K562 (cell line): ENCODE measurements at regions not wholly inside any gene's neighbourhood (a gene's known extent, or its start where the extent isn't known, plus 50 kb on each side); places are given as distances from the start of the nearest gene placed in this dataset.

Experiments
- ATAC-seq: fragments of 200-7000 bp; cut with Tn5 transposase; 3 replicates; pipeline ENCODE4 v1.9.1; 2020; ENCODE audit warnings: moderate library complexity
- BruUV-seq: library from RNA; stranded (reverse); fragments of 400-500 nt; replicated peaks from 2 replicates; lab custom pipeline; 2021; lab: Mats Ljungman, UMichigan
- CTCF ChIA-PET: fragments of 300-600 bp; formaldehyde crosslinking; extraction: SDS; loops from one replicate; lab custom pipeline; 2021; ENCODE audit warnings: low intra/inter-chr PET ratio; lab: Yijun Ruan, JAX
- POLR2A ChIA-PET: fragments of 300-600, 350-650 bp; sonication (Branson Sonifier 250); formaldehyde crosslinking; extraction: SDS; loops from one replicate; lab custom pipeline; 2021; ENCODE audit warnings: antibody characterized with exemption, inconsistent platforms; lab: Yijun Ruan, JAX
- DNase-seq, 4 experiments: peaks; one replicate each; pipeline versions ENCODE4 v3.0.0 to v3.0.0-alpha.2; 2011 to 2018; ENCODE audit warnings: low spot score in 3 of 4, mixed read lengths in 3 of 4; ENCODE audit errors: extremely low read depth in 1 of 4
- FAIRE-seq: peaks from 2 replicates; lab custom pipeline; 2011; peaks lifted over from hg19 to GRCh38; lab: Jason Lieb, UNC
- H2AFZ ChIP-seq: 2 replicates; pipeline ENCODE4 v1.6.0; 2011; ENCODE audit warnings: low read depth, low read length, control low read depth, inconsistent platforms
- H3K27ac ChIP-seq: fragments of 200-600 bp; 3 replicates; pipeline ENCODE4 v1.8.0; 2011; ENCODE audit warnings: low read depth, mild to moderate bottlenecking, control low read depth, inconsistent platforms, low read length, moderate library complexity, mixed read lengths; ENCODE audit errors: extremely low read depth
- H3K27me3 ChIP-seq, 2 experiments: fragments of 300-600 bp in 1 of 2; 2 replicates in 1 of 2; 3 replicates in 1 of 2; pipeline versions ENCODE4 v1.6.0 to v1.8.0; 2011; ENCODE audit warnings: inconsistent platforms in 2 of 2, low read length in 2 of 2, mild to moderate bottlenecking in 1 of 2, mixed read lengths in 1 of 2, moderate library complexity in 1 of 2; ENCODE audit not compliant: control insufficient read depth in 2 of 2, insufficient read depth in 2 of 2
- H3K36me3 ChIP-seq: fragments of 300-600 bp; 3 replicates; pipeline ENCODE4 v1.8.0; 2011; ENCODE audit warnings: mild to moderate bottlenecking, low read length, inconsistent platforms; ENCODE audit not compliant: control insufficient read depth, insufficient read depth
- H3K4me1 ChIP-seq, 2 experiments: fragments of 200-600 bp in 1 of 2; replicated peaks in 1 of 2; 2 replicates in 1 of 2; 3 replicates in 1 of 2; pipeline versions ENCODE4 v1.5.1 to v1.8.0; 2011; ENCODE audit warnings: inconsistent platforms in 2 of 2, low read length in 2 of 2, mild to moderate bottlenecking in 1 of 2, mixed read lengths in 1 of 2, moderate library complexity in 1 of 2; ENCODE audit not compliant: control insufficient read depth in 2 of 2, insufficient read depth in 2 of 2
- H3K4me2 ChIP-seq: 2 replicates; pipeline ENCODE4 v1.6.1; 2011; ENCODE audit warnings: low read length, control low read depth, inconsistent platforms, mixed read lengths; ENCODE audit not compliant: insufficient read depth
- H3K4me3 ChIP-seq: fragments of 200-600 bp; sonication (generic), shearing (Covaris generic); 2 replicates; pipeline ENCODE4 v1.5.1; 2016; ENCODE audit warnings: control low read depth, inconsistent platforms
- H3K79me2 ChIP-seq: fragments of 200-600 bp; 3 replicates; pipeline ENCODE4 v1.8.0; 2011; ENCODE audit warnings: low read length, inconsistent platforms; ENCODE audit not compliant: control insufficient read depth, insufficient read depth
- H3K9ac ChIP-seq, 2 experiments: 2 replicates each; pipeline versions ENCODE4 v1.6.0 to v1.6.1; 2011; ENCODE audit warnings: low read depth in 2 of 2, low read length in 2 of 2, control low read depth in 1 of 2, inconsistent platforms in 1 of 2, mild to moderate bottlenecking in 1 of 2, mixed read lengths in 1 of 2; ENCODE audit not compliant: insufficient read depth in 1 of 2
- H3K9me1 ChIP-seq: one replicate; pipeline ENCODE4 v1.6.0; 2011; ENCODE audit warnings: inconsistent platforms, mild to moderate bottlenecking, low read length, moderate library complexity; ENCODE audit not compliant: control insufficient read depth, insufficient read depth
- H3K9me3 ChIP-seq: replicated peaks from 2 replicates; pipeline ENCODE4 v1.5.1; 2011; ENCODE audit warnings: low read depth, low read length, inconsistent platforms; ENCODE audit not compliant: control insufficient read depth, insufficient read depth
- H4K20me1 ChIP-seq: replicated peaks from 2 replicates; pipeline ENCODE4 v1.6.1; 2011; ENCODE audit warnings: low read length, inconsistent platforms, mixed read lengths; ENCODE audit not compliant: control insufficient read depth, insufficient read depth
- CSDE1 ChIP-seq, 2 experiments: fragments of 450-650 bp; IDR thresholded peaks; 2 replicates each; pipeline ENCODE4 v1.6.1; 2016; ENCODE audit warnings: mild to moderate bottlenecking in 1 of 2
- DNMT1 ChIP-seq: fragments of 450-650 bp; IDR thresholded peaks from 2 replicates; pipeline ENCODE4 v1.6.1; 2016; ENCODE audit warnings: antibody characterized with exemption, mild to moderate bottlenecking
- HES1 ChIP-seq: fragments of 450-650 bp; IDR thresholded peaks from 2 replicates; pipeline ENCODE4 v1.6.1; 2016; ENCODE audit warnings: low read depth, mild to moderate bottlenecking, moderate library complexity
- KLF13 ChIP-seq: fragments of 450-650 bp; IDR thresholded peaks from 2 replicates; pipeline ENCODE4 v1.6.1; 2016; ENCODE audit warnings: missing genetic modification characterization, low read depth, mild to moderate bottlenecking, missing compliant biosample characterization, moderate library complexity, borderline replicate concordance
- RCOR1 ChIP-seq, 2 experiments: IDR thresholded peaks; 2 replicates each; pipeline ENCODE4 v1.6.1; 2012; ENCODE audit warnings: low read depth in 2 of 2, low read length in 2 of 2, borderline replicate concordance in 1 of 2, improper control_type of control experiment in 1 of 2
- SAFB ChIP-seq: fragments of 200-400 bp; formaldehyde crosslinking; IDR thresholded peaks from 2 replicates; pipeline ENCODE4 v1.6.1; 2017; ENCODE audit warnings: low read depth, low read length, borderline replicate concordance
- SAFB2 ChIP-seq: fragments of 200-400 bp; formaldehyde crosslinking; IDR thresholded peaks from 2 replicates; pipeline ENCODE4 v1.6.1; 2018; ENCODE audit warnings: borderline replicate concordance, low read length, low read depth, moderate library complexity; ENCODE audit not compliant: severe bottlenecking
- SMARCA4 ChIP-seq: fragments of 450-650 bp; IDR thresholded peaks from 2 replicates; pipeline ENCODE4 v1.6.1; 2016
- SREBF2 ChIP-seq: sonication (generic); formaldehyde crosslinking; IDR thresholded peaks from 2 replicates; pipeline ENCODE4 v1.4.0; 2020; ENCODE audit warnings: mild to moderate bottlenecking, missing genetic modification reagents
- SRSF7 ChIP-seq: fragments of 200-400 bp; formaldehyde crosslinking; optimal IDR thresholded peaks from 2 replicates; pipeline ENCODE3; 2017; ENCODE audit warnings: mild to moderate bottlenecking, low read depth, low read length
- TFAM ChIP-seq: fragments of 250-450 bp; sonication (Bioruptor Pico); conservative IDR thresholded peaks from 2 replicates; pipeline ENCODE4 v1.5.0; 2021; ENCODE audit warnings: mild to moderate bottlenecking, moderate library complexity
- ZBED1 ChIP-seq: IDR thresholded peaks from 2 replicates; pipeline ENCODE4 v1.6.1; 2014
- ZBTB17 ChIP-seq: fragments of 450-650 bp; formaldehyde crosslinking; IDR thresholded peaks from 2 replicates; pipeline ENCODE4 v1.4.0; 2020; ENCODE audit warnings: mild to moderate bottlenecking
- ZNF445 ChIP-seq: fragments of 250-450 bp; sonication (Bioruptor Pico); IDR thresholded peaks from 2 replicates; pipeline ENCODE4 v1.4.0; 2020; ENCODE audit warnings: low read depth, mild to moderate bottlenecking, moderate library complexity
- ZNF699 ChIP-seq: fragments of 250-450 bp; sonication (Bioruptor Pico); IDR thresholded peaks from 2 replicates; pipeline ENCODE4 v1.8.0; 2021; ENCODE audit warnings: mild to moderate bottlenecking, moderate library complexity; ENCODE audit not compliant: insufficient replicate concordance
- in situ Hi-C: fragments of 300-500 bp; cut with MboI; formaldehyde crosslinking; loops from 4 replicates; pipeline ENCODE4 v1.15.0; 2018; ENCODE audit warnings: inconsistent platforms, mixed read lengths
- intact Hi-C: fragments of 100-400 bp; cut with micrococcal nuclease; formaldehyde crosslinking; loops from 2 replicates; pipeline ENCODE4 v1.14.2; 2022
- TF ChIP-seq, protein P1 (sequence below): sonication (generic); formaldehyde crosslinking; IDR thresholded peaks from 2 replicates; pipeline ENCODE4 v1.8.0; 2022; ENCODE audit warnings: mild to moderate bottlenecking, missing genetic modification reagents
- TF ChIP-seq, protein P2 (sequence below): IDR thresholded peaks from 2 replicates; pipeline ENCODE4 v1.6.1; 2016; ENCODE audit warnings: missing genetic modification characterization, missing compliant biosample characterization
- TF ChIP-seq, protein P3 (sequence below): IDR thresholded peaks from 2 replicates; pipeline ENCODE4 v1.6.1; 2011; ENCODE audit not compliant: insufficient read length; ENCODE audit errors: extremely low read depth
- TF ChIP-seq, protein P4 (sequence below): fragments of 250-450 bp; sonication (Bioruptor Pico); IDR thresholded peaks from 2 replicates; pipeline ENCODE4 v1.8.0; 2021; ENCODE audit warnings: mild to moderate bottlenecking, moderate library complexity

DNA sequence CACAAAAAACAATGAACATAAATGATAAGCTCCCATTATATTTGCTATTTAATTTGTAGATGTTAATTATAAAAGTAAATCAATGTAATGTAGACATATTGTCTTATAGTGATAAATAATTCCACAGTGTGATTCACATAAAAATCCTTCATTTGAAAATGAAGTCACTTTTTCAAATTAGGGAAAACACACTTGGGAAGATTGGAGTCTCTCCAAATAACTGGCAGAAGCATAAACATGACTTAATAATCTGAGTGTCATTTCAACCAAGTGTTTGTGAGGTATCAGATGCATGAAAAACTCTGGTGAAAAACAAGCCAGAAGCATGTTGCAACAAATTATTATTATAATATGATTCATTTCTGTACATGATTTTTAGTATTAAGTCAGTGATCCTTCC is 102.2 kb downstream of the CETN3 start:
- Histone ChIP-seq H3K36me3 (no peaks in the 10 kb centered on the region), H2AFZ (no peak overlapping the region), H3K4me2 (no peak overlapping the region), H4K20me1 (no peaks in the 10 kb centered on the region), H3K9me1 (no peaks in the 10 kb centered on the region), H3K9ac (no peak overlapping the region), H3K79me2 (no peaks in the 10 kb centered on the region), H3K4me3 (no peak overlapping the region), H3K9me3 (no peaks in the 10 kb centered on the region), H3K27ac (no peak overlapping the region), H3K27me3 (no peaks in the 10 kb centered on the region; a peak in 1 of 5 replicates), H3K4me1 (no peaks in the 10 kb centered on the region)
- ATAC-seq (no peak), DNase-seq (no peak), FAIRE-seq (no peak)
- in situ Hi-C loops: no loop called here
- ChIA-PET POLR2A (no interaction called here), CTCF (no interaction called here)
- TF ChIP-seq SMARCA4 (no peak), DNMT1 (no peak), KLF13 (tag) (no peak), TFAM (CRISPR knock-in tag) (no peak), SRSF7 (no peak), SAFB2 (no peak), HES1 (no peak), CSDE1 (IDR thresholded peaks at IDR 0.05) (no peak), SREBF2 (no peak), RCOR1 (IDR thresholded peaks at IDR 0.05; ENCODE audit: borderline replicate concordance in 1 of 2, low read depth in 2 of 2, low read length in 2 of 2) (no peak), ZBED1 (no peak), ZBTB17 (CRISPR knock-in tag) (no peak), ZNF445 (CRISPR knock-in tag) (no peak), SAFB (no peak), ZNF699 (no peak)
- TF ChIP-seq, protein P1, sequence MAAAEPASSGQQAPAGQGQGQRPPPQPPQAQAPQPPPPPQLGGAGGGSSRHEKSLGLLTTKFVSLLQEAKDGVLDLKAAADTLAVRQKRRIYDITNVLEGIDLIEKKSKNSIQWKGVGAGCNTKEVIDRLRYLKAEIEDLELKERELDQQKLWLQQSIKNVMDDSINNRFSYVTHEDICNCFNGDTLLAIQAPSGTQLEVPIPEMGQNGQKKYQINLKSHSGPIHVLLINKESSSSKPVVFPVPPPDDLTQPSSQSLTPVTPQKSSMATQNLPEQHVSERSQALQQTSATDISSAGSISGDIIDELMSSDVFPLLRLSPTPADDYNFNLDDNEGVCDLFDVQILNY: no peak
- TF ChIP-seq, protein P2, sequence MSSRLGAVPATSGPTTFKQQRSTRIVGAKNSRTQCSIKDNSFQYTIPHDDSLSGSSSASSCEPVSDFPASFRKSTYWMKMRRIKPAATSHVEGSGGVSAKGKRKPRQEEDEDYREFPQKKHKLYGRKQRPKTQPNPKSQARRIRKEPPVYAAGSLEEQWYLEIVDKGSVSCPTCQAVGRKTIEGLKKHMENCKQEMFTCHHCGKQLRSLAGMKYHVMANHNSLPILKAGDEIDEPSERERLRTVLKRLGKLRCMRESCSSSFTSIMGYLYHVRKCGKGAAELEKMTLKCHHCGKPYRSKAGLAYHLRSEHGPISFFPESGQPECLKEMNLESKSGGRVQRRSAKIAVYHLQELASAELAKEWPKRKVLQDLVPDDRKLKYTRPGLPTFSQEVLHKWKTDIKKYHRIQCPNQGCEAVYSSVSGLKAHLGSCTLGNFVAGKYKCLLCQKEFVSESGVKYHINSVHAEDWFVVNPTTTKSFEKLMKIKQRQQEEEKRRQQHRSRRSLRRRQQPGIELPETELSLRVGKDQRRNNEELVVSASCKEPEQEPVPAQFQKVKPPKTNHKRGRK: no peak
- TF ChIP-seq, protein P3, sequence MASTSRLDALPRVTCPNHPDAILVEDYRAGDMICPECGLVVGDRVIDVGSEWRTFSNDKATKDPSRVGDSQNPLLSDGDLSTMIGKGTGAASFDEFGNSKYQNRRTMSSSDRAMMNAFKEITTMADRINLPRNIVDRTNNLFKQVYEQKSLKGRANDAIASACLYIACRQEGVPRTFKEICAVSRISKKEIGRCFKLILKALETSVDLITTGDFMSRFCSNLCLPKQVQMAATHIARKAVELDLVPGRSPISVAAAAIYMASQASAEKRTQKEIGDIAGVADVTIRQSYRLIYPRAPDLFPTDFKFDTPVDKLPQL: no peak
- TF ChIP-seq, protein P4, sequence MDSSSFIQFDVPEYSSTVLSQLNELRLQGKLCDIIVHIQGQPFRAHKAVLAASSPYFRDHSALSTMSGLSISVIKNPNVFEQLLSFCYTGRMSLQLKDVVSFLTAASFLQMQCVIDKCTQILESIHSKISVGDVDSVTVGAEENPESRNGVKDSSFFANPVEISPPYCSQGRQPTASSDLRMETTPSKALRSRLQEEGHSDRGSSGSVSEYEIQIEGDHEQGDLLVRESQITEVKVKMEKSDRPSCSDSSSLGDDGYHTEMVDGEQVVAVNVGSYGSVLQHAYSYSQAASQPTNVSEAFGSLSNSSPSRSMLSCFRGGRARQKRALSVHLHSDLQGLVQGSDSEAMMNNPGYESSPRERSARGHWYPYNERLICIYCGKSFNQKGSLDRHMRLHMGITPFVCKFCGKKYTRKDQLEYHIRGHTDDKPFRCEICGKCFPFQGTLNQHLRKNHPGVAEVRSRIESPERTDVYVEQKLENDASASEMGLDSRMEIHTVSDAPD: no peak
- BruUV-seq: no TSS peak
- intact Hi-C loops: no loop called here
